NT2/D1 (cell line): ENCODE measurements at regions not wholly inside any gene's neighbourhood (a gene's known extent, or its start where the extent isn't known, plus 50 kb on each side); places are given as distances from the start of the nearest gene placed in this dataset.

Experiments used
- DNase-seq: peaks from one replicate; pipeline ENCODE4 v3.0.0-alpha.2; 2011; ENCODE audit warnings: low read depth, low spot score
- H3K27me3 ChIP-seq: 2 replicates; pipeline ENCODE4 v1.6.0; 2011; ENCODE audit warnings: mild to moderate bottlenecking; ENCODE audit not compliant: insufficient read length, insufficient read depth
- H3K36me3 ChIP-seq: 2 replicates; pipeline ENCODE4 v1.6.1; 2011; ENCODE audit warnings: mild to moderate bottlenecking, low read length, mixed read lengths; ENCODE audit not compliant: insufficient read depth, insufficient read length
- H3K4me1 ChIP-seq: 2 replicates; pipeline ENCODE4 v1.5.1; 2011; ENCODE audit not compliant: insufficient read depth, insufficient read length
- H3K4me3 ChIP-seq: 2 replicates; pipeline ENCODE4 v1.5.1; 2011; ENCODE audit warnings: low read depth; ENCODE audit not compliant: insufficient read length
- H3K9ac ChIP-seq: 2 replicates; pipeline ENCODE4 v1.6.0; 2011; ENCODE audit warnings: low read depth; ENCODE audit not compliant: insufficient read length
- H3K9me3 ChIP-seq: 2 replicates; pipeline ENCODE4 v1.5.1; 2011; ENCODE audit warnings: mild to moderate bottlenecking, low read length; ENCODE audit not compliant: insufficient read depth
- SUZ12 ChIP-seq: IDR thresholded peaks from 2 replicates; pipeline ENCODE4 v1.6.1; 2011; ENCODE audit not compliant: insufficient read length, insufficient read depth; ENCODE audit errors: extremely low read depth
- YY1 ChIP-seq: IDR thresholded peaks from 2 replicates; pipeline ENCODE4 v1.6.1; 2011; ENCODE audit not compliant: insufficient read length, insufficient read depth
- ZNF274 ChIP-seq: IDR thresholded peaks from 2 replicates; pipeline ENCODE4 v1.6.1; 2011; ENCODE audit warnings: mild to moderate bottlenecking, low read depth, low read length

DNA sequence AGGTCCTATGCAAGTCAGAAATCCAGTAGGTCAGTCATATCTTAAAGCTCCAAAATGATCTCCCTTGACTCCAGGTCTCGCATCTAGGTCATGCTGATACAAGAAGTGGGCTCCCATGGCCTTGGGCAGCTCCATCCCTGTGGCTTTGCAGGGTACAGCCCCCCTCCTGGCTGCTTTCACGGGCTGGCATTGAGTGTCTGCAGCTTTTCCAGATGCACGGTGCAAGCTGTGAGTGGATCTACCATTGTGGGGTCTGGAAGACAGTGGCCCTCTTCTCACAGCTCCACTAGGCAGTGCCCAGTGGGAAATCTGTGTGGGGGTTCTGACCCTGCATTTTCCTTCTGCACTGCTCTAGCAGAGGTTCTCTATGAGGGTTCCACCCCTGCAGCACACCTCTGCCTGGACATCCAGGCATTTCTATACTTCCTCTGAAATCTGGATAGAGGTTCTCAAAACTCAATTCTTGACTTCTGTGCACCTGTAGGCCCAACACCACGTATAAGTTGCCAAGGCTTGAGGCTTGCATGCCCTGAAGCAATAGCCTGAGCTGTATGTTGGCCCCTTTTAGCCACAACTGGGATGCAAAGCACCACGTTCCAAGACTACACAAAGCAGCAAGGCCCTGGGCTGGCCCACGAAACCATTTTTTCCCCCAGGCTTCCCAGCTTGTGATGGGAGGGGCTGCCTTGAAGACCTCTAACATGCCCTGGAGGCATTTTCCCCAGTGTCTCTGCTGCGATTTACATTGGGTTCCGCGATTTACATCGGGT, 472.7 kb downstream of the NPHP4 start:
- Histone ChIP-seq H3K4me1 (no peaks in the 10 kb centered on the region), H3K27me3 (peaks cover 30% of the 10 kb centered on the region), H3K36me3 (no peaks in the 10 kb centered on the region), H3K4me3 (no peak overlapping the region), H3K9me3 (no peaks in the 10 kb centered on the region; the same call in 1 of the 2 replicates), H3K9ac (no peak overlapping the region)
- no peak for DNase-seq
- TF ChIP-seq ZNF274 (no peak), SUZ12 (no peak), YY1 (no peak)

GRCh38 chr1:5516756-5517155, 475.5 kb downstream of the NPHP4 start:
- Histone ChIP-seq H3K36me3 (no peaks in the 10 kb centered on the region), H3K4me3 (no peak overlapping the region), H3K9ac (no peak overlapping the region), H3K27me3 (peaks cover 18% of the 10 kb centered on the region), H3K9me3 (no peaks in the 10 kb centered on the region; the same call in 1 of the 2 replicates), H3K4me1 (no peaks in the 10 kb centered on the region)
- TF ChIP-seq SUZ12, result no peak
- DNase-seq, result no peak

GRCh38 chr1:5515501-5515900, 476.7 kb downstream of the NPHP4 start:
- TF ChIP-seq SUZ12, result no peak
- no peak for TF ChIP-seq YY1
- no peak for TF ChIP-seq ZNF274
- Histone ChIP-seq H3K4me3 (no peak overlapping the region), H3K9ac (no peak overlapping the region), H3K36me3 (no peaks in the 10 kb centered on the region), H3K27me3 (peaks cover 21% of the 10 kb centered on the region), H3K9me3 (no peaks in the 10 kb centered on the region; the same call in 1 of the 2 replicates), H3K4me1 (no peaks in the 10 kb centered on the region)
- no peak for DNase-seq

GRCh38 chr1:5514527-5515183, 477.6 kb downstream of the NPHP4 start:
- H3K9ac ChIP-seq, result no peak overlapping the region
- no peaks in the 10 kb centered on the region for H3K4me1 ChIP-seq
- peaks cover 26% of the 10 kb centered on the region for H3K27me3 ChIP-seq
- H3K9me3 ChIP-seq, result no peaks in the 10 kb centered on the region; the same call in 1 of the 2 replicates
- peak; percentile 28 for DNase-seq
- no peaks in the 10 kb centered on the region for H3K36me3 ChIP-seq
- H3K4me3 ChIP-seq, result no peak overlapping the region
- TF ChIP-seq SUZ12, result no peak
- TF ChIP-seq YY1, result no peak
- TF ChIP-seq ZNF274, result no peak

- no peak overlapping the region for H3K9ac ChIP-seq
- no peaks in the 10 kb centered on the region for H3K4me1 ChIP-seq
- TF ChIP-seq YY1 (no peak), SUZ12 (no peak), ZNF274 (no peak)
- no peak overlapping the region for H3K4me3 ChIP-seq
- no peaks in the 10 kb centered on the region; the same call in 1 of the 2 replicates for H3K9me3 ChIP-seq
- H3K36me3 ChIP-seq, result no peaks in the 10 kb centered on the region
- H3K27me3 ChIP-seq, result peaks cover 26% of the 10 kb centered on the region
- DNase-seq, result no peak
Observed at GRCh38 chr1:5513846-5514526, 478.2 kb downstream of the NPHP4 start.

DNA sequence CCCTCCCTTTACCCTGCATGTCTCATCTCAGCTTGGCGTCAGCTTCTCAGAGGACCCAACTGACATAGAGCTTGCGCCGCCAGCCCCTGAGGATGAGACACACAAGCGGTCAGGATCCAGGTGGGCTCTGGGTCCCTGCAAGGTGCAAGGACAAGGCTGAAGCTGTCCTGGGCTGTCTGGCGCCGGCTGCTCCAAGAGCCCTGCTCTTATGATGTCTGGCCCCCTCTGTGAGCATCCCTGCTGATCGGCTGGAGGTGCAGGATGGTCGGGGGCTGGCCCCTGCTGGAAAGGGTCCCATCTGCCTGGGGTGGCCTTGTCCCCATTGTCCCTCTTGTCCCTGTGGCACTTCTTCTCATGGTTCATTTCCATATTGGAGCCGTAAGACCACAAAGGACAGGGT, 479.0 kb downstream of the NPHP4 start:
- Histone ChIP-seq H3K4me3 (no peak overlapping the region), H3K9me3 (no peaks in the 10 kb centered on the region; the same call in 1 of the 2 replicates), H3K9ac (no peak overlapping the region), H3K27me3 (peaks cover 26% of the 10 kb centered on the region), H3K36me3 (no peaks in the 10 kb centered on the region), H3K4me1 (peaks cover 3% of the 10 kb centered on the region)
- TF ChIP-seq YY1 (no peak), SUZ12 (no peak), ZNF274 (no peak)
- DNase-seq, result no peak
